ENCODE measurements at regions not wholly inside any gene's neighbourhood (a gene's known extent, or its start where the extent isn't known, plus 50 kb on each side); places are given as distances from the start of the nearest gene placed in this dataset.

DNA sequence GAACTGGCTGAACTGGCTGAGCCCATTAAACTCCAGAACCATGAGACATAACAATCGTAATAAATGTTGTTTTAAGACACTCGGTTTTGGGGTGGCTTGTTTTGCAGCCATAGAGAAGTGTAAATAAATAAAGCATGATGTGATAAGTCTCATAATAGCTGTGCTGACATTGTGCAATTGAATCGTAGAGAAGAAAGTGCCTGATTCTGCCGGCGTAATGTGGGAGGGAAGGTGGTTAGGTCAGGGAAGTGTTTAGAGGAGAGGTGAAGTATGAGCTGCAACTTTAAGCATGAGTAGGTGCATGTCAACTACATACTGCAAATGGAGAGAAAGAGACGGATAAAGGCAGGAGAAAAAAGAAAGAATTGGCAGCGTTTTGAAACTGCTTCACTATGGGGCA lies 217.1 kb downstream of the BLID start:
- TF ChIP-seq, protein P1, sequence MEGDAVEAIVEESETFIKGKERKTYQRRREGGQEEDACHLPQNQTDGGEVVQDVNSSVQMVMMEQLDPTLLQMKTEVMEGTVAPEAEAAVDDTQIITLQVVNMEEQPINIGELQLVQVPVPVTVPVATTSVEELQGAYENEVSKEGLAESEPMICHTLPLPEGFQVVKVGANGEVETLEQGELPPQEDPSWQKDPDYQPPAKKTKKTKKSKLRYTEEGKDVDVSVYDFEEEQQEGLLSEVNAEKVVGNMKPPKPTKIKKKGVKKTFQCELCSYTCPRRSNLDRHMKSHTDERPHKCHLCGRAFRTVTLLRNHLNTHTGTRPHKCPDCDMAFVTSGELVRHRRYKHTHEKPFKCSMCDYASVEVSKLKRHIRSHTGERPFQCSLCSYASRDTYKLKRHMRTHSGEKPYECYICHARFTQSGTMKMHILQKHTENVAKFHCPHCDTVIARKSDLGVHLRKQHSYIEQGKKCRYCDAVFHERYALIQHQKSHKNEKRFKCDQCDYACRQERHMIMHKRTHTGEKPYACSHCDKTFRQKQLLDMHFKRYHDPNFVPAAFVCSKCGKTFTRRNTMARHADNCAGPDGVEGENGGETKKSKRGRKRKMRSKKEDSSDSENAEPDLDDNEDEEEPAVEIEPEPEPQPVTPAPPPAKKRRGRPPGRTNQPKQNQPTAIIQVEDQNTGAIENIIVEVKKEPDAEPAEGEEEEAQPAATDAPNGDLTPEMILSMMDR (optimal IDR thresholded peaks at IDR 0.05 in 1 of 3, IDR thresholded peaks at IDR 0.05 in 1 of 3, conservative IDR thresholded peaks at IDR 0.05 in 1 of 3; ENCODE audit: extremely low read depth in 1 of 3, insufficient read depth in 2 of 3, low read length in 3 of 3) = no peak
- no peak for TF ChIP-seq EZH2 (IDR thresholded peaks at IDR 0.05; ENCODE audit: low read length)

Data from keratinocyte (primary cell).